ENCODE measurements at regions not wholly inside any gene's neighbourhood (a gene's known extent, or its start where the extent isn't known, plus 50 kb on each side); places are given as distances from the start of the nearest gene placed in this dataset.

DNA sequence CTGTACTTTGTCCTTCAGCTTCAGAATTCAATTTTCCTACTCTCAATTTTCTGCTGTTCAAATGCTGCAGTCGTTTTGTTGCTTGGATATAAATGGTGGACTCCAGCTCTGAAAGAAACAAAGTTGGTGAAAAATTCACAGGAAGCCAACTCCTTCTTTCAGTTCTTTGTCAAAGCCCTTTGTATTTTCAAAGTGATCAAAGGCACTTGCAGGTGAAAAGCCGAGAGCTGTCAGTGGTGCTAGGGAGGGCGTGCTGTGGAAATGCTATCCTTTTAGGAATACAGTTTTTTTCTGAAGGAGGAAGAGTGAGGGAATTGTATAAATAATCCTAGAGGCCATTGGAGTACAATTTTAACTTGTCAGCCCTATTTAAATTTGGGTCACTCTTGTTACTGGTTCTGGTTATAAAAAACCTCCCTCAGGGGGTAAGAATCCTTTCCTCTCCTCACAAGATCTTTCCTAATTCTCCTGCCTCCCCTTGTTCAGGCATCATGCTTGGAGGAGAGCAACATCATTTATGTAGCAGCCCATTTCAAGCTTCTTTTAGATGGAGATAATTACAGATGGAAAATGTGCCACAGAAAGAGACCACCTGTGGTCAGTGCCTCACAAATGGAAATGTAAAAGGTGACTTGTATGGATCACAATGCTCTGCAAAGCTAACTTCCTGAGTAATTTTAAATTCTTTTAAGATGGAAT lies 62.5 kb upstream of the GHR start:
- H3K4me3 ChIP-seq (ENCODE audit: control insufficient read depth, low read depth, low read length) = no peak overlapping the region
- no peak for DNase-seq (ENCODE audit: low read depth)
- TF ChIP-seq, protein P1, sequence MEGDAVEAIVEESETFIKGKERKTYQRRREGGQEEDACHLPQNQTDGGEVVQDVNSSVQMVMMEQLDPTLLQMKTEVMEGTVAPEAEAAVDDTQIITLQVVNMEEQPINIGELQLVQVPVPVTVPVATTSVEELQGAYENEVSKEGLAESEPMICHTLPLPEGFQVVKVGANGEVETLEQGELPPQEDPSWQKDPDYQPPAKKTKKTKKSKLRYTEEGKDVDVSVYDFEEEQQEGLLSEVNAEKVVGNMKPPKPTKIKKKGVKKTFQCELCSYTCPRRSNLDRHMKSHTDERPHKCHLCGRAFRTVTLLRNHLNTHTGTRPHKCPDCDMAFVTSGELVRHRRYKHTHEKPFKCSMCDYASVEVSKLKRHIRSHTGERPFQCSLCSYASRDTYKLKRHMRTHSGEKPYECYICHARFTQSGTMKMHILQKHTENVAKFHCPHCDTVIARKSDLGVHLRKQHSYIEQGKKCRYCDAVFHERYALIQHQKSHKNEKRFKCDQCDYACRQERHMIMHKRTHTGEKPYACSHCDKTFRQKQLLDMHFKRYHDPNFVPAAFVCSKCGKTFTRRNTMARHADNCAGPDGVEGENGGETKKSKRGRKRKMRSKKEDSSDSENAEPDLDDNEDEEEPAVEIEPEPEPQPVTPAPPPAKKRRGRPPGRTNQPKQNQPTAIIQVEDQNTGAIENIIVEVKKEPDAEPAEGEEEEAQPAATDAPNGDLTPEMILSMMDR (conservative IDR thresholded peaks at IDR 0.05; ENCODE audit: control insufficient read depth, insufficient read depth, low read depth, low read length) = no peak

DNA sequence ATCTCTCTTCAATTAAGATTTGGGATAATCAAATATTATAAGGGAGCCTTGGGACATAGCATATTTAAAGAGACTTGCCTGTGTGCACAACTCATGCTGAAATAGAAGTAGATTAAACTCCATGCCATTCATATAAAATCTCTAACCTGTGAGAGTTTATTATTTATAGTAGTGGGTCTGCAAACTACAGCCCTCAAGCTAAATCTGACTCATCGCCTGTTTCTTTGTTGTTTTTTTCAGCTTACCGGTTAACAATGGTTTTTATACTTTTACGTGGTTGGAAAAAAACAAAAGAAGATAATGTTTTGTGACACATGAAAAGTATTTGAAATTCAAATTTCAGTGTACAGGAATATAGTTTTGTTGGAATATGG lies 61.9 kb upstream of the GHR start:
- peak; percentile 13 for DNase-seq (ENCODE audit: low read depth)
- H3K4me3 ChIP-seq (ENCODE audit: control insufficient read depth, low read depth, low read length) = no peak overlapping the region
- TF ChIP-seq, protein P1 (conservative IDR thresholded peaks at IDR 0.05; ENCODE audit: control insufficient read depth, insufficient read depth, low read depth, low read length) = no peak

DNA sequence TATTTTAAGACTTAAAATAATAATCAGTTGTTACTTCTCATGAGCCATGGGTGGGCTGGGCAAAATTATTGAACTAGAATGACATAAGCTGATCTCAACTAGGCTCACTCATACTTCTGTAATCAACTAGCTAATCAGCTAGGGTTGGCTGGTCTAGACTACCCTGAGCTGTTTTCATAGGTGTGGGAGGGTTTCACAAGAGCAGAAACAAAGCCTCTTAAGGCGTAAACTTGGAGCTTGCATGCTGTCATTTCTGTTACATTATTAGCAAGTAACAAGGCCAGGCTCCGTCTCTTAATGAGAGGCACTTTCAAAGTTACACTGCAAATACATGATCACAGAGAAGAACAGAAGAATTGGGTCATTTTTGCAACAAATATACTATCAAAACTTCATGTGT lies 57.2 kb upstream of the GHR start:
- H3K4me3 ChIP-seq (ENCODE audit: control insufficient read depth, low read depth, low read length) = no peak overlapping the region
- no peak for DNase-seq (ENCODE audit: low read depth)
- TF ChIP-seq, protein P1 (conservative IDR thresholded peaks at IDR 0.05; ENCODE audit: control insufficient read depth, insufficient read depth, low read depth, low read length) = no peak

Data from fibroblast of mammary gland (primary cell).